Smooth muscle cell (in vitro differentiated cells): ENCODE measurements at regions not wholly inside any gene's neighbourhood (a gene's known extent, or its start where the extent isn't known, plus 50 kb on each side); places are given as distances from the start of the nearest gene placed in this dataset.

ENCODE experiments used
- DNase-seq: peaks from one replicate; lab custom pipeline; 2025; ENCODE audit not compliant: unreplicated experiment; lab: John Stamatoyannopoulos, UW
- H2AFZ ChIP-seq: fragments of 200-600 bp; sonication (generic); 2 replicates; pipeline ENCODE4 v1.6.0; 2016; ENCODE audit warnings: antibody characterized with exemption, low read depth, mild to moderate bottlenecking
- H3F3A ChIP-seq: fragments of 200-600 bp; sonication (generic); 2 replicates; pipeline ENCODE4 v1.6.0; 2017; ENCODE audit warnings: antibody characterized with exemption, low read depth
- H3K27ac ChIP-seq: fragments of 200-600 bp; sonication (generic); 2 replicates; pipeline ENCODE4 v1.5.1; 2016; ENCODE audit warnings: low read depth, mild to moderate bottlenecking
- H3K27me3 ChIP-seq: fragments of 200-600 bp; sonication (generic); 2 replicates; pipeline ENCODE4 v1.6.1; 2016; ENCODE audit warnings: low read depth, mild to moderate bottlenecking
- H3K36me3 ChIP-seq: fragments of 200-600 bp; sonication (generic); 2 replicates; pipeline ENCODE4 v1.5.1; 2016; ENCODE audit warnings: low read depth
- H3K4me1 ChIP-seq: fragments of 200-600 bp; sonication (generic); 2 replicates; pipeline ENCODE4 v1.5.1; 2016; ENCODE audit warnings: low read depth
- H3K4me2 ChIP-seq: fragments of 200-600 bp; sonication (generic); 2 replicates; pipeline ENCODE4 v1.6.0; 2016; ENCODE audit warnings: mild to moderate bottlenecking
- H3K4me3 ChIP-seq: fragments of 200-600 bp; sonication (generic); 2 replicates; pipeline ENCODE4 v1.5.1; 2016; ENCODE audit warnings: mild to moderate bottlenecking
- H3K79me2 ChIP-seq: fragments of 200-600 bp; sonication (generic); 2 replicates; pipeline ENCODE4 v1.6.0; 2016; ENCODE audit warnings: low read depth, mild to moderate bottlenecking
- H3K9ac ChIP-seq: fragments of 200-600 bp; sonication (generic); 2 replicates; pipeline ENCODE4 v1.6.0; 2016; ENCODE audit warnings: low read depth
- H3K9me3 ChIP-seq: fragments of 200-600 bp; sonication (generic); replicated peaks from 2 replicates; pipeline ENCODE4 v1.5.1; 2016; ENCODE audit warnings: low read depth
- H4K20me1 ChIP-seq: fragments of 200-600 bp; sonication (generic); 2 replicates; pipeline ENCODE4 v1.6.0; 2016; ENCODE audit warnings: low read depth
- CTCF ChIP-seq: fragments of 200-600 bp; sonication (generic); IDR thresholded peaks from 2 replicates; pipeline ENCODE4 v1.5.1; 2017; ENCODE audit warnings: borderline replicate concordance, mild to moderate bottlenecking, antibody characterized with exemption; ENCODE audit not compliant: insufficient read depth, poor library complexity, severe bottlenecking
- whole genome bisulfite sequencing: methylation state at CpG from one replicate; pipeline ENCODE4 v1.1.7; 2016; ENCODE audit warnings: low lambda C conversion rate; 5-methylcytosine and 5-hydroxymethylcytosine counted together

- Histone ChIP-seq H3K79me2 (no peaks in the 10 kb centered on the region), H3K9ac (no peak overlapping the region), H3K27me3 (no peaks in the 10 kb centered on the region), H3K4me3 (no peak overlapping the region), H3K9me3 (no peaks in the 10 kb centered on the region), H3K36me3 (no peaks in the 10 kb centered on the region), H2AFZ (no peak overlapping the region), H3K4me1 (no peaks in the 10 kb centered on the region), H3K27ac (no peak overlapping the region), H3F3A (no peaks in the 10 kb centered on the region), H3K4me2 (no peak overlapping the region), H4K20me1 (no peaks in the 10 kb centered on the region)
- DNase-seq: no peak
- 89% methylated on average over 1 of the region's 1 CpG for WGBS
- no peak for TF ChIP-seq CTCF
Observed at GRCh38 chr11:11119917-11120316, 233.1 kb downstream of the CSNK2A3 start.

- no peak for TF ChIP-seq CTCF
- no peaks in the 10 kb centered on the region for H3K79me2 ChIP-seq
- no peaks in the 10 kb centered on the region for H4K20me1 ChIP-seq
- no peak overlapping the region for H2AFZ ChIP-seq
- H3K4me3 ChIP-seq: no peak overlapping the region
- H3K27me3 ChIP-seq: no peaks in the 10 kb centered on the region
- H3F3A ChIP-seq: no peaks in the 10 kb centered on the region
- H3K27ac ChIP-seq: no peak overlapping the region
- no peak for DNase-seq
- WGBS: 95% methylated on average over 3 of the region's 3 CpGs
- no peaks in the 10 kb centered on the region for H3K9me3 ChIP-seq
- H3K4me2 ChIP-seq: no peak overlapping the region
- no peaks in the 10 kb centered on the region for H3K36me3 ChIP-seq
- no peak overlapping the region for H3K9ac ChIP-seq
- no peaks in the 10 kb centered on the region for H3K4me1 ChIP-seq
Observed at GRCh38 chr11:11117730-11118129, 235.3 kb downstream of the CSNK2A3 start.

- H3K4me2 ChIP-seq: no peak overlapping the region
- no peaks in the 10 kb centered on the region for H3K36me3 ChIP-seq
- H3K79me2 ChIP-seq: no peaks in the 10 kb centered on the region
- no peak overlapping the region for H3K27ac ChIP-seq
- H4K20me1 ChIP-seq: no peaks in the 10 kb centered on the region
- no peak for TF ChIP-seq CTCF
- 94% methylated on average over 3 of the region's 3 CpGs for WGBS
- no peaks in the 10 kb centered on the region for H3K9me3 ChIP-seq
- H3F3A ChIP-seq: no peaks in the 10 kb centered on the region
- no peak overlapping the region for H3K4me3 ChIP-seq
- no peak overlapping the region for H2AFZ ChIP-seq
- no peak for DNase-seq
- H3K9ac ChIP-seq: no peak overlapping the region
- no peaks in the 10 kb centered on the region for H3K27me3 ChIP-seq
- no peaks in the 10 kb centered on the region for H3K4me1 ChIP-seq
Observed at GRCh38 chr11:11115475-11115874, 237.6 kb downstream of the CSNK2A3 start.

DNA sequence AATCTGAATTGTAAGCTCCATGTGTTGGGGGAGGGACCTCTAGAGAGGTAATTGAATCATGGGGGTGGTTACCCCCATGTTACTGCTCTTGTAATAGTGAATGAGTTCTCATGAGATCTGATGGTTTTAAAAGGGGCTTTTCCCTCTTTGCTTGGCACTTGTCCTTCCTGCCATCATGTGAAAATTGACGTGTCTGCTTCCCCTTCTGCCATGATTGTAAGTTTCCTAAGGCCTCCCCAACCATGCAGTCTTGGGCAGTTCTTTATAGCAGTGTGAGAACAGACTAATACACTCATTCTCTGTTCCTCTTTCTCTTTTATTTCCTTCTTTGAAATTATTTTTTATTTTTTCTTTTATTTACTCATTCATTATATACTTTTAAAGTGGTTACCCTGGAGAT is 239.4 kb downstream of the CSNK2A3 start:
- H3K4me1 ChIP-seq: no peaks in the 10 kb centered on the region
- 100% methylated on average over 1 of the region's 1 CpG for WGBS
- no peaks in the 10 kb centered on the region for H3F3A ChIP-seq
- no peaks in the 10 kb centered on the region for H3K79me2 ChIP-seq
- no peak overlapping the region for H3K4me2 ChIP-seq
- H3K9ac ChIP-seq: no peak overlapping the region
- TF ChIP-seq CTCF: no peak
- H3K9me3 ChIP-seq: no peaks in the 10 kb centered on the region
- H4K20me1 ChIP-seq: no peaks in the 10 kb centered on the region
- no peak for DNase-seq
- no peaks in the 10 kb centered on the region for H3K27me3 ChIP-seq
- no peak overlapping the region for H3K4me3 ChIP-seq
- no peak overlapping the region for H3K27ac ChIP-seq
- H2AFZ ChIP-seq: no peak overlapping the region
- no peaks in the 10 kb centered on the region for H3K36me3 ChIP-seq
